HG03354 (cell line): ENCODE measurements at regions not wholly inside any gene's neighbourhood (a gene's known extent, or its start where the extent isn't known, plus 50 kb on each side); places are given as distances from the start of the nearest gene placed in this dataset.

Experiments
- ATAC-seq: cut with Tn5 transposase; IDR thresholded peaks from one replicate; pipeline ENCODE4 v1.9.1; 2021; ENCODE audit warnings: mild to moderate bottlenecking; ENCODE audit not compliant: unreplicated experiment, poor library complexity, severe bottlenecking

GRCh38 chr6:1481286-1481685 lies 91.9 kb downstream of the FOXF2 start:
- ATAC-seq = no peak

DNA sequence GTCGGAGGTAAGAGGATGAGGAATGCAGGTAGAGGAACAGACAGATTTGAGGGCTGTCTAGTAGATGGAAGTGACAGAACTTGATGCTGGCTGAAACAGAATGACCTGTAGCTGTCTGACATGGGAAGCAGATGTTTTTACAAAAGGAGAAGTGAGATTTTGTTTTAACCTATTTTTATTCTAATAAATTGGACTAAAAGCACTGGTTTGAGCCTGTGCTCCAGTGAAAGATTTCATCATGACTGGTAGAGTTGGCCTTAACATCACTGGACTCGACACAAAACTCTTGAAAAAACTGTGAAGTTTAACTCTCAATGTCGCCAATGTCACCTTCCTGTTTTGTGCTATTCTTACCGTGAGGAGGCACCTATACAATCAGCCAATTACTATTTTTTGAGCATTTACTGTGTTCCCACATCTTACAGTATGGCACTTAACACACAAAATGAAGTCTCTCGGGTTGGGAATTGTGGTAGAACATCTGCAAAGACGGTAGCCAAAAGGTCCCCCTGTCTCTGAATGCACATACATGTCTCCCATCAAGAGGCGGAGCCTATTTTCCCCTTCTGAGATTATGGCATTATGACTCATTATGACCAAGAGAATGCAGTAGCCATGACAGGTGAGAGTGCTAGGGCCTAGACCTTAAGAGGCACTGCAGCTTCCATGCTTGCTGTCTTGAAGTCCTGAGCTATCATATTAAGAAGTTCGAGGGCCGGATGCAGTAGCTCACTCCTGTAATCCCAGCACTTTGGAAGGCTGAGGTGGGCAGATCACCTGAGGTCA lies 93.2 kb downstream of the FOXF2 start:
- peak; percentile 76 for ATAC-seq

GRCh38 chr6:1485678-1486077 lies 96.3 kb downstream of the FOXF2 start:
- no peak for ATAC-seq

DNA sequence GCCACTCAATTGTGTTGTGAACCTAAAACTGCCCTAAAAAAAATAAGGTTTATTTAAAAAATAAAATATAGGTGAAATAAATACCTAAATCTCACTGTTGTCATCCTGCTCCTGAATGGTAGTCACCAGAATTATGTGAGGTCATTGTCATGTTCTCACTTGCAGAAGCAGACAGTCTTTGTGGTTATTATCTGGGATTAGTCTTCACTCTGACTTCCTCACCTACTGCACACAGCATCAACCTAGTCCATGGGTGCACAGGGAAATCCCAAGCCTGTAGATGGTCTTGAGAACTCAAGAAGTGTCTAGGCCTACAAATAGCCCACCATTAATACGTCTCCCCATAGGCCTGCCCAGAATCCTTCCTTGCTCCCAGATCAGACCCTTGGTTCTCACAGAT lies 97.0 kb downstream of the FOXF2 start:
- ATAC-seq = no peak

DNA sequence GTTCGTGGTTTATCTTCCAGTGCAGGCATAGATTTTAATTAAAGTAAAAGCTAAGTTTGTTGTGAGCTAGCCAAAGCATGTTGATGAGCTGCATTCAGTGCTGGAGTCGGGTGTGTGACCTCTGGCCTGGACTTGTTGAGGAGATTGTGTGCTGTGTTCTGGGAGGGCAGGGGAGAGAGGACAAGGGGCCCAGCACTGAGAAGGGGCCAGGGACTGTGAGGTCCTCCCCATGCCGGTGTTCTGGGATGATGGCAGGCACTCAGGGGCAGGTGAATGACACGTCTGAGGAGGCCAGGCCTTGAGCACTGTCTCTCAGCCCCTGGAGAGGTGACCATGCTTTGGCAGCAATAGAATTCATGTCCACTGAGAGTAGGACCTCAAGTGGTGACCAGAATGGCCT lies 97.9 kb downstream of the FOXF2 start:
- no peak for ATAC-seq

DNA sequence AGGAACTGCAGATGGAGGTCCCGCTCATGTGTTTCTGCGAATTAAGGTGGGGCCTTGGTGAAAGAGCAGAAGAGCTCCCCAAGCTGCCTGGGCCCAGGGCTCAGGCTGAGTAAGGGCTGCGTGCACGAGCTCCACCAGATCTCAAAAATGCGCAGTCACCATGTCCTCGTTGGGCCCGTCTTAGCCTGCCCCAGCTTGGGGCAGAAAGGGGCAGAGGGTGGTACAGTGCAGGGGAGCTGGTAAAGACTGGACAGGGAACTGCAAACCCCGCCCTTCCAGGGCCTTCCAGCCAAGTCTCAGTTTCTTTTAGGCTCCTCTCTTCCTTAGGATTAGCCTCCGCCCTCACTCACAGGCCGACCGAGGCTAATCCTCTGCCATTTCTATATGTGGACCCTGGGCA lies 101.6 kb downstream of the FOXF2 start:
- ATAC-seq = no peak

GRCh38 chr6:1491591-1492319 lies 102.4 kb downstream of the FOXF2 start:
- no peak for ATAC-seq

DNA sequence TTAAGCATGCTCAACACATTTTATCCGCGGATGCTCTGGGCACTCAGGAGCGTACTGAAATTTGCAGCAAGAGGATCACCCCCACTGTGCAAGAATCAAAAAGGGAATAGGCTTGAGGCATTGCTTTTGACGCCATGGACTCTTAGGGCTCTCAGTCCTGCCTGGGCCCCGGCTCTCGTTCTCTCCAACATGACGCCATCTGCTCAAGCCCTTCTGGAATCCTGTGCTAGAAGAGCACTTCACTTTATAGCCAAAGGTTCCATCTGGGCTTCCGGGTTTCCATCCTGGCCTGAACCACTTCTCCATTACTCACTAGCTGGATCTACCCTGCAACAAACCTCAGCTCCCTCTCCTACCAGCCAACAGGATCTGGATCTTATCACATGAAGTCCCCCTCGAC lies 105.3 kb downstream of the FOXF2 start:
- ATAC-seq = no peak

DNA sequence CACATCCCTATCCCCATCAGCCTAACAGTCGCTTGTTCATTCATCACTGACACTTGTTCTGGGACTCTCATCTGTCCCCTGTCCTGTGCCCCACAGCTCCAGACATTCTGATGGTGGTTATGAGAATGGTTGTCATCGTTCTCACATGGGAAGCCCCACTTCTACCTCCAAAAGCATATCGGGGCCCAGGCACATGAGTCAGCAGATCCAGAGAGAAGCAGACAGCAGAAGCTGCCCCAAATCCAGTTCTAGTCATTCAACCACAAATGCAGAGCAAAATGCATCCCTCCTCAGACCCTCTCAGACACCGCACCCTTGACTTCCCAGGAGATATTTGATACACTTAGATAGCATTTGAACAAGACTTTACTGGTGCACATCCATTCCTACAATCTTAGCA lies 106.0 kb downstream of the FOXF2 start:
- ATAC-seq = no peak

DNA sequence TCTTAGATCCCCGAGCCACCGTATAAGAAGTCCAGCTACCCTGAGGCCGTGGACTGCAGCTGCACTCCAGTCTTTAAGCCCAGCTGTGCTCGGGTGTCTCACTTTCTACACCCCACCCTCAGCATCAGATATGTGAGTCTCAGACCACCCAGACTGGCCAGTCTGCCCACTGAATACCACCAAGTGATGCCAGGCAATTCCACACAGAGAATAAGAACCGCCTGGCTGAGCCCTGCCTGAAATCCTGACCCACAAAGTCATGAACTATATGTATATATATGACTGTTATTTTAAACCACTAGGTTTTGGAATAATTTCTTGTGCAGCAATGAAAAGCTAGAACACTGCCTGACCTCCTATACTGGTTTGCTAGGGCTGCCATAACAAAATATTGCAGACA lies 106.7 kb downstream of the FOXF2 start:
- ATAC-seq = no peak

DNA sequence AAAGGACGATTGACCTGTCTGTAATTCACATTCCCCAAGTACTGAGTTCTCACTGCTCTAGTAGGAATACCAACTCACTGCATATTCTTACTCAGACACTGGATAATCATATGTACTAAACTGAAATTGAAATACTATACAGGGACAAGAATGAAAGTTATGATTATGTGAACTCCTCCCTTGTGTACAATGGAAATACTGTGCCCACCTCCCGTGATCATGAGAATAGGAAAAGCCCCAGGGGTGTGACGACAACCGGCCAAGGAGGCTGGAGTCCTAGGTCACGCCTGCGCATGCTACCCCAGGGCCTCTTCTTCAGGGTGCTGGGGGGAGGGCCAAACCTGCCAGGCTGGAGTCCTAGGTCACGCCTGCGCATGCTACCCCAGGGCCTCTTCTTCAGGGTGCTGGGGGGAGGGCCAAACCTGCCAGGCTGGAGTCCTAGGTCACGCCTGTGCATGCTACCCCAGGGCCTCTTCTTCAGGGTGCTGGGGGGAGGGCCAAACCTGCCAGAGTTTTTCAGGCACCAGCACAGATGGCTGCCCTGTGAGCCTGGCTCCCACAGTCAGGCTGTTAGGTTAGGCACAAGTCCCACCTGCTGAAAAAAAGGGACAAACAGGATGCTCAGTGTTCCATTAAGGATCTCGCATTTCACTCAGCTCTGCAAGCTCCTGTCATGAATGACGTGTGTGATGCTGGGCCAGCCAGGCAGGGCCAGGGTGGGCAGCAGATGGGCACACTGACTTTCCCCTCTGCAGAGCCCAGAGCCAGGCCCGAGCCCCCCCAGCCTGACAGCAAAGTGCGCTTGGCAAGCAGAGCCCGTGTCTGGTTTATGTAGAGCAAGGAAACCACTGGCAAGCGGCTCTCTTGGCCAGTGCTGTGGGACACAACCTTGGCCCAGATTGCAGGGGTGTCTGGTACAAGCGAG lies 107.7 kb downstream of the FOXF2 start:
- no peak for ATAC-seq

GRCh38 chr6:1497761-1498105 lies 108.4 kb downstream of the FOXF2 start:
- no peak for ATAC-seq

DNA sequence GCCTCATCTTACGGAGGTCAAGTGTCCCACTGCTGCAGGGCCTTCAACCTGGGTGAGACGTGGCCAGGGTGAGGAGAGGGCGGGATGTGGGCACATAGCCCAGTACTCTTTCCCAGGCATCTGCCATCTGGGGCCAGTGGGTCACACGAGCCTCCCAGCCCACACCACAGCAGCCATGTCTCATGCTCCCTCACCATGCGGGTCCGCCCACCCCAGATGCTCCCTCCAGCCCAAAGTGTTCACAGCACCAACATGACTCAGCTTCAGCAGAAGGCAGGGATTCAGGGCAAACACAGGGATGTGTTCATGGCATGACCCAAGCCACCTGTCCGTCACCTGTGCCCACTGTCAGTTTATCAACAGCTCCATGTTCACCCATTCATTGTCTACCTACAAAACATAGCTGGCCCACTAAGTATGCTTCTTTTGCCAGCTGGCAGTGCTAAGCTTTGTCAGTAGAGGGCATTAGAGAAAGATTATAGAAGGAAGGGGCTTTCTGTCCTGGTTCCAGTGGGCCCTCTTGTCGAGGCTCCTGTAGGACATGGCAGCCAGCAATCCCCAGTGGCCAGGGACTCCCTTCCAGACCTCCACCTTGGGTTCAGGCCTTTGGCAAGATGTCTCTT lies 109.2 kb downstream of the FOXF2 start:
- ATAC-seq = no peak

DNA sequence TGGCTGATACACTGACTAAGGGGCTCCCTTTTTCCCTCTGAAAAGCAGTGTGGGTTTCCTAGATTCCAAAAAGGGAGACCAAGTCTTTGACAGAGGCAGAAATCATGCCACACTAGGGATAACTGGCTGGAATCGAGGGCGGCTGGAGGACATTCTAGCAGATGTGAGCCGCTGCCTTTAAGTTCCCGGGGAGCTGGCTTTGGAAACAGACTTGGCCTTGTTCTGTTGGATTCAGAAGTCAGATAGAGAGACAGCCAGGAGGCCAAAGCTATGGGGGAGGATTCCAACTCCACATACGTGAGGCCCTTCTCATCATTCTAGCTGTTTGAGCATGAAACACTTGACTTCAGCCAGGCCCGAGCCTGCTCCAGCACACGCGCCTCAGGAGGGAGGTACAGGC lies 109.9 kb upstream of the FOXC1 start:
- no peak for ATAC-seq

- ATAC-seq = no peak
Observed at GRCh38 chr6:1500913-1501312, 108.8 kb upstream of the FOXC1 start.

GRCh38 chr6:1502041-1502440 lies 107.7 kb upstream of the FOXC1 start:
- no peak for ATAC-seq

GRCh38 chr6:1503811-1504210 lies 105.9 kb upstream of the FOXC1 start:
- no peak for ATAC-seq

GRCh38 chr6:1504465-1504864 lies 105.2 kb upstream of the FOXC1 start:
- ATAC-seq = no peak

GRCh38 chr6:1507251-1507650 lies 102.5 kb upstream of the FOXC1 start:
- ATAC-seq = no peak

GRCh38 chr6:1509241-1509640 lies 100.5 kb upstream of the FOXC1 start:
- no peak for ATAC-seq
